K562 (cell line): ENCODE measurements at regions not wholly inside any gene's neighbourhood (a gene's known extent, or its start where the extent isn't known, plus 50 kb on each side); places are given as distances from the start of the nearest gene placed in this dataset.

ENCODE experiments used
- ATAC-seq: fragments of 200-7000 bp; cut with Tn5 transposase; 3 replicates; pipeline ENCODE4 v1.9.1; 2020; ENCODE audit warnings: moderate library complexity
- BruUV-seq: library from RNA; stranded (reverse); fragments of 400-500 nt; replicated peaks from 2 replicates; lab custom pipeline; 2021; lab: Mats Ljungman, UMichigan
- CTCF ChIA-PET: fragments of 300-600 bp; formaldehyde crosslinking; extraction: SDS; loops from one replicate; lab custom pipeline; 2021; ENCODE audit warnings: low intra/inter-chr PET ratio; lab: Yijun Ruan, JAX
- POLR2A ChIA-PET: fragments of 300-600, 350-650 bp; sonication (Branson Sonifier 250); formaldehyde crosslinking; extraction: SDS; loops from one replicate; lab custom pipeline; 2021; ENCODE audit warnings: antibody characterized with exemption, inconsistent platforms; lab: Yijun Ruan, JAX
- DNase-seq, 4 experiments: peaks; one replicate each; pipeline versions ENCODE4 v3.0.0 to v3.0.0-alpha.2; 2011 to 2018; ENCODE audit warnings: low spot score in 3 of 4, mixed read lengths in 3 of 4; ENCODE audit errors: extremely low read depth in 1 of 4
- FAIRE-seq: peaks from 2 replicates; lab custom pipeline; 2011; peaks lifted over from hg19 to GRCh38; lab: Jason Lieb, UNC
- H2AFZ ChIP-seq: 2 replicates; pipeline ENCODE4 v1.6.0; 2011; ENCODE audit warnings: low read depth, low read length, control low read depth, inconsistent platforms
- H3K27ac ChIP-seq: fragments of 200-600 bp; 3 replicates; pipeline ENCODE4 v1.8.0; 2011; ENCODE audit warnings: low read depth, mild to moderate bottlenecking, control low read depth, inconsistent platforms, low read length, moderate library complexity, mixed read lengths; ENCODE audit errors: extremely low read depth
- H3K27me3 ChIP-seq, 2 experiments: fragments of 300-600 bp in 1 of 2; 2 replicates in 1 of 2; 3 replicates in 1 of 2; pipeline versions ENCODE4 v1.6.0 to v1.8.0; 2011; ENCODE audit warnings: inconsistent platforms in 2 of 2, low read length in 2 of 2, mild to moderate bottlenecking in 1 of 2, mixed read lengths in 1 of 2, moderate library complexity in 1 of 2; ENCODE audit not compliant: control insufficient read depth in 2 of 2, insufficient read depth in 2 of 2
- H3K36me3 ChIP-seq: fragments of 300-600 bp; 3 replicates; pipeline ENCODE4 v1.8.0; 2011; ENCODE audit warnings: mild to moderate bottlenecking, low read length, inconsistent platforms; ENCODE audit not compliant: control insufficient read depth, insufficient read depth
- H3K4me1 ChIP-seq, 2 experiments: fragments of 200-600 bp in 1 of 2; replicated peaks in 1 of 2; 2 replicates in 1 of 2; 3 replicates in 1 of 2; pipeline versions ENCODE4 v1.5.1 to v1.8.0; 2011; ENCODE audit warnings: inconsistent platforms in 2 of 2, low read length in 2 of 2, mild to moderate bottlenecking in 1 of 2, mixed read lengths in 1 of 2, moderate library complexity in 1 of 2; ENCODE audit not compliant: control insufficient read depth in 2 of 2, insufficient read depth in 2 of 2
- H3K4me2 ChIP-seq: 2 replicates; pipeline ENCODE4 v1.6.1; 2011; ENCODE audit warnings: low read length, control low read depth, inconsistent platforms, mixed read lengths; ENCODE audit not compliant: insufficient read depth
- H3K4me3 ChIP-seq: fragments of 200-600 bp; sonication (generic), shearing (Covaris generic); 2 replicates; pipeline ENCODE4 v1.5.1; 2016; ENCODE audit warnings: control low read depth, inconsistent platforms
- H3K79me2 ChIP-seq: fragments of 200-600 bp; 3 replicates; pipeline ENCODE4 v1.8.0; 2011; ENCODE audit warnings: low read length, inconsistent platforms; ENCODE audit not compliant: control insufficient read depth, insufficient read depth
- H3K9ac ChIP-seq, 2 experiments: 2 replicates each; pipeline versions ENCODE4 v1.6.0 to v1.6.1; 2011; ENCODE audit warnings: low read depth in 2 of 2, low read length in 2 of 2, control low read depth in 1 of 2, inconsistent platforms in 1 of 2, mild to moderate bottlenecking in 1 of 2, mixed read lengths in 1 of 2; ENCODE audit not compliant: insufficient read depth in 1 of 2
- H3K9me1 ChIP-seq: one replicate; pipeline ENCODE4 v1.6.0; 2011; ENCODE audit warnings: inconsistent platforms, mild to moderate bottlenecking, low read length, moderate library complexity; ENCODE audit not compliant: control insufficient read depth, insufficient read depth
- H3K9me3 ChIP-seq: replicated peaks from 2 replicates; pipeline ENCODE4 v1.5.1; 2011; ENCODE audit warnings: low read depth, low read length, inconsistent platforms; ENCODE audit not compliant: control insufficient read depth, insufficient read depth
- H4K20me1 ChIP-seq: replicated peaks from 2 replicates; pipeline ENCODE4 v1.6.1; 2011; ENCODE audit warnings: low read length, inconsistent platforms, mixed read lengths; ENCODE audit not compliant: control insufficient read depth, insufficient read depth
- IRF9 ChIP-seq: fragments of 450-650 bp; IDR thresholded peaks from 2 replicates; pipeline ENCODE4 v1.6.1; 2016; ENCODE audit warnings: missing biosample characterization, missing genetic modification characterization
- RBM22 ChIP-seq: fragments of 200-400 bp; formaldehyde crosslinking; IDR thresholded peaks from 2 replicates; pipeline ENCODE4 v1.6.1; 2018; ENCODE audit warnings: low read length, low read depth; ENCODE audit not compliant: poor library complexity, severe bottlenecking
- SETDB1 ChIP-seq: IDR thresholded peaks from one replicate; pipeline ENCODE4 v1.6.1; 2012; ENCODE audit warnings: low read length, control low read depth, inconsistent platforms
- XRCC3 ChIP-seq: fragments of 450-650 bp; IDR thresholded peaks from 2 replicates; pipeline ENCODE4 v1.6.1; 2017; ENCODE audit warnings: mild to moderate bottlenecking, moderate library complexity
- ZNF589 ChIP-seq: fragments of 200-800 bp; sonication (Bioruptor generic); IDR thresholded peaks from 2 replicates; pipeline ENCODE4 v1.6.1; 2016; ENCODE audit warnings: low read depth, missing genetic modification characterization, missing compliant biosample characterization
- ZNF696 ChIP-seq: fragments of 250-450 bp; sonication (Bioruptor Pico); conservative IDR thresholded peaks from 2 replicates; pipeline ENCODE4 v1.4.0; 2020; ENCODE audit warnings: mild to moderate bottlenecking, moderate library complexity
- WGBS: fragments of 100-300 bp; shearing (Covaris generic); methylation state at CpG from one replicate; pipeline ENCODE4 v1.1.6; 2016; ENCODE audit warnings: low coverage, mixed read lengths; ENCODE audit not compliant: insufficient coverage; ENCODE audit errors: missing lambda C conversion rate; 5-methylcytosine and 5-hydroxymethylcytosine counted together
- in situ Hi-C: fragments of 300-500 bp; cut with MboI; formaldehyde crosslinking; loops from 4 replicates; pipeline ENCODE4 v1.15.0; 2018; ENCODE audit warnings: inconsistent platforms, mixed read lengths
- intact Hi-C: fragments of 100-400 bp; cut with micrococcal nuclease; formaldehyde crosslinking; loops from 2 replicates; pipeline ENCODE4 v1.14.2; 2022
- TF ChIP-seq, protein P1 (sequence below): fragments of 250-450 bp; sonication (Bioruptor Pico); IDR thresholded peaks from 2 replicates; pipeline ENCODE4 v1.8.0; 2021; ENCODE audit warnings: mild to moderate bottlenecking, moderate library complexity

- Histone ChIP-seq H3K27me3 (no peaks in the 10 kb centered on the region), H2AFZ (no peak overlapping the region), H3K9me1 (no peaks in the 10 kb centered on the region), H3K27ac (no peak overlapping the region), H4K20me1 (no peaks in the 10 kb centered on the region), H3K4me3 (no peak overlapping the region), H3K79me2 (no peaks in the 10 kb centered on the region), H3K36me3 (no peaks in the 10 kb centered on the region), H3K9ac (no peak overlapping the region), H3K4me1 (no peaks in the 10 kb centered on the region), H3K4me2 (no peak overlapping the region), H3K9me3 (no peaks in the 10 kb centered on the region)
- CTCF ChIA-PET, result no interaction called here
- no TSS peak for BruUV-seq
- ATAC-seq (no peak), FAIRE-seq (no peak), DNase-seq (no peak)
- POLR2A ChIA-PET, result no interaction called here
- TF ChIP-seq RBM22, result no peak
- no peak for TF ChIP-seq IRF9
- no peak for TF ChIP-seq ZNF589 (CRISPR knock-in tag)
- TF ChIP-seq, protein P1, sequence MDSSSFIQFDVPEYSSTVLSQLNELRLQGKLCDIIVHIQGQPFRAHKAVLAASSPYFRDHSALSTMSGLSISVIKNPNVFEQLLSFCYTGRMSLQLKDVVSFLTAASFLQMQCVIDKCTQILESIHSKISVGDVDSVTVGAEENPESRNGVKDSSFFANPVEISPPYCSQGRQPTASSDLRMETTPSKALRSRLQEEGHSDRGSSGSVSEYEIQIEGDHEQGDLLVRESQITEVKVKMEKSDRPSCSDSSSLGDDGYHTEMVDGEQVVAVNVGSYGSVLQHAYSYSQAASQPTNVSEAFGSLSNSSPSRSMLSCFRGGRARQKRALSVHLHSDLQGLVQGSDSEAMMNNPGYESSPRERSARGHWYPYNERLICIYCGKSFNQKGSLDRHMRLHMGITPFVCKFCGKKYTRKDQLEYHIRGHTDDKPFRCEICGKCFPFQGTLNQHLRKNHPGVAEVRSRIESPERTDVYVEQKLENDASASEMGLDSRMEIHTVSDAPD (CRISPR knock-in tag), result no peak
- no peak for TF ChIP-seq XRCC3
- no peak for TF ChIP-seq ZNF696 (CRISPR knock-in tag)
- TF ChIP-seq SETDB1, result no peak
- WGBS, result 5% methylated on average over 4 of the region's 4 CpGs
- intact Hi-C loops (no loop called here), in situ Hi-C loops (no loop called here)
Observed at GRCh38 chr4:137106733-137107132, 425.6 kb downstream of the PCDH18 start.
